Colonic mucosa (tissue), 4 donors: ENCODE measurements at regions not wholly inside any gene's neighbourhood (a gene's known extent, or its start where the extent isn't known, plus 50 kb on each side); places are given as distances from the start of the nearest gene placed in this dataset.
"Not testable (repeated sequence)": the region's sequence is repeated elsewhere in the genome, so short reads cannot be mapped to it uniquely, and the experiment has no call there.

Source experiments
- DNase-seq: peaks from one replicate; pipeline ENCODE4 v3.0.0-alpha.2; 2020
- H3K27ac ChIP-seq: fragments of 200-600 bp; one replicate; pipeline ENCODE4 v1.8.0; 2021
- H3K27me3 ChIP-seq: fragments of 200-600 bp; one replicate; pipeline ENCODE4 v1.8.0; 2021
- H3K36me3 ChIP-seq: fragments of 200-600 bp; one replicate; pipeline ENCODE4 v1.8.0; 2021
- H3K4me1 ChIP-seq: fragments of 200-600 bp; one replicate; pipeline ENCODE4 v1.8.0; 2021; ENCODE audit warnings: mild to moderate bottlenecking
- H3K4me3 ChIP-seq: fragments of 200-600 bp; one replicate; pipeline ENCODE4 v1.8.0; 2021
- H3K9ac ChIP-seq, 2 donors: one replicate each; pipeline ENCODE4 v1.7.0; 2013; ENCODE audit warnings: control low read depth in 2 of 2, low read depth in 2 of 2, low read length in 2 of 2
- H3K9me3 ChIP-seq: fragments of 200-600 bp; one replicate; pipeline ENCODE4 v1.8.0; 2021
- intact Hi-C: fragments of 100-400 bp; cut with DNase I; formaldehyde crosslinking; loops from one replicate; pipeline ENCODE4 v1.14.1; 2022
- TF ChIP-seq, protein P1 (sequence below): fragments of 200-600 bp; IDR thresholded peaks from one replicate; pipeline ENCODE4 v1.8.0; 2022; ENCODE audit warnings: antibody characterized with exemption, mild to moderate bottlenecking
- donor health status: healthy.
- donor health status: DM: no; HTN: no; CAD: no.
- donor health status: DM: no; HTN: no; CAD: no.

DNA sequence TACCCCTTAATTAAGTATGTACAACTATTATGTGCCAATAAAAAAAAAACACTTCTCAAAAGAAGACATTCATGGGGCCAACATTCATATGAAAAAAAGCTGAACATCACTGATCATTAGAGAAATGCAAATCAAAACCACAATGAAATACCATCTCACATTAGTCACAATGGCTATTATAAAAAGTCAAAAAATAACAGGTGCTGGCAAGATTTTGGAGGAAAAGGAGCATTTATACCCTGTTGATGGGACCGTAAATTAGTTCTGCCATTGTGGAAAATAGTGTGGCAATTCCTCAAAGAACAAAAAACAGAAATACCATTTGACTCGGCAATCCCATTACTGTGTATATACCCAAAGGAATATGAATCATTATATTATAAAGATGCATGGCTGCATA is 229.9 kb downstream of the PAPSS1 start:
- H3K36me3 ChIP-seq: no peaks in the 10 kb centered on the region
- DNase-seq: no peak
- intact Hi-C loops: no loop called here
- no peaks in the 10 kb centered on the region for H3K4me1 ChIP-seq
- no peak overlapping the region for H3K27ac ChIP-seq
- no peaks in the 10 kb centered on the region for H3K27me3 ChIP-seq
- TF ChIP-seq, protein P1, sequence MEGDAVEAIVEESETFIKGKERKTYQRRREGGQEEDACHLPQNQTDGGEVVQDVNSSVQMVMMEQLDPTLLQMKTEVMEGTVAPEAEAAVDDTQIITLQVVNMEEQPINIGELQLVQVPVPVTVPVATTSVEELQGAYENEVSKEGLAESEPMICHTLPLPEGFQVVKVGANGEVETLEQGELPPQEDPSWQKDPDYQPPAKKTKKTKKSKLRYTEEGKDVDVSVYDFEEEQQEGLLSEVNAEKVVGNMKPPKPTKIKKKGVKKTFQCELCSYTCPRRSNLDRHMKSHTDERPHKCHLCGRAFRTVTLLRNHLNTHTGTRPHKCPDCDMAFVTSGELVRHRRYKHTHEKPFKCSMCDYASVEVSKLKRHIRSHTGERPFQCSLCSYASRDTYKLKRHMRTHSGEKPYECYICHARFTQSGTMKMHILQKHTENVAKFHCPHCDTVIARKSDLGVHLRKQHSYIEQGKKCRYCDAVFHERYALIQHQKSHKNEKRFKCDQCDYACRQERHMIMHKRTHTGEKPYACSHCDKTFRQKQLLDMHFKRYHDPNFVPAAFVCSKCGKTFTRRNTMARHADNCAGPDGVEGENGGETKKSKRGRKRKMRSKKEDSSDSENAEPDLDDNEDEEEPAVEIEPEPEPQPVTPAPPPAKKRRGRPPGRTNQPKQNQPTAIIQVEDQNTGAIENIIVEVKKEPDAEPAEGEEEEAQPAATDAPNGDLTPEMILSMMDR: no peak
- no peaks in the 10 kb centered on the region for H3K9me3 ChIP-seq
- H3K4me3 ChIP-seq: no peak overlapping the region
- H3K9ac ChIP-seq: no peak overlapping the region

DNA sequence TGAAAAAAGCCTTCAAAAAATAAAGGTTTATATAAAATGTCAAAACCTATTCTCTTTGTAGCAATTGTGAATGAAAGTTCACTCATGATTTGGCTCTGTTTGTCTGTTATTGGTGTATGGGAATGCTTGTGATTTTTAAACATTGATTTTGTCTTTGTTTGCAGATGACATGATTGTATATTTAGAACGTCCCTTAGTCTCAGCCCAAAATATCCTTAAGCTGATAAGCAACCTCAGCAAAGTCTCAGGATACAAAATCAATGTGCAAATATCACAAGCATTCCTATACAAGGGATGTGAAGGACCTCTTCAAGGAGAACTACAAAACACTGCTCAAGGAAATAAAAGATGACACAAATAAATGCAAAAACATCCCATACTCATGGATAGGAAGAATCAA is 236.4 kb downstream of the PAPSS1 start:
- intact Hi-C loops, H3K27me3 ChIP-seq, DNase-seq, H3K4me1 ChIP-seq, H3K36me3 ChIP-seq, H3K9me3 ChIP-seq, H3K27ac ChIP-seq, H3K9ac ChIP-seq, H3K4me3 ChIP-seq: not testable (repeated sequence)

DNA sequence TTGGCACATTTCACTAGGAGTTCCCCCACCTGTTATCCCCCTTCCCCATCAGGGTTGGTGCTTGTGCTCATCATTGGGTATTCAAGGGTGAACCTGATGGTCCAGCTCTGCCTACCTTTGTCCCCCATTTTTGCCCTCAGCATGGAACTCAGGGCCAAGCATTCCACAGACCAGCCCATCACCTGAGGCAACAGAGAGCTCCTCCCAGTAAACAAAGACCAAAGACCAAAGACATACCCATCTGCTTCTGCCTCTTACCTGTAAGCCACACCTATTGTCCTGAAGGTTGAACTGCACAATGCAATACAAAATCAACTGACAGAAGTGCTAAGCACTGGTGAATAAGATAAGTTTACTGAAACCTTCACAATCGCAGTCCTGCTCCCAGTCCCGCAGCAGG is 237.5 kb downstream of the PAPSS1 start:
- Histone ChIP-seq H3K27ac (no peak overlapping the region), H3K36me3 (no peaks in the 10 kb centered on the region), H3K27me3 (no peaks in the 10 kb centered on the region), H3K4me1 (no peaks in the 10 kb centered on the region), H3K4me3 (no peak overlapping the region), H3K9me3 (no peaks in the 10 kb centered on the region), H3K9ac (no peak overlapping the region)
- intact Hi-C loops: no loop called here
- no peak for DNase-seq
- TF ChIP-seq, protein P1: no peak

DNA sequence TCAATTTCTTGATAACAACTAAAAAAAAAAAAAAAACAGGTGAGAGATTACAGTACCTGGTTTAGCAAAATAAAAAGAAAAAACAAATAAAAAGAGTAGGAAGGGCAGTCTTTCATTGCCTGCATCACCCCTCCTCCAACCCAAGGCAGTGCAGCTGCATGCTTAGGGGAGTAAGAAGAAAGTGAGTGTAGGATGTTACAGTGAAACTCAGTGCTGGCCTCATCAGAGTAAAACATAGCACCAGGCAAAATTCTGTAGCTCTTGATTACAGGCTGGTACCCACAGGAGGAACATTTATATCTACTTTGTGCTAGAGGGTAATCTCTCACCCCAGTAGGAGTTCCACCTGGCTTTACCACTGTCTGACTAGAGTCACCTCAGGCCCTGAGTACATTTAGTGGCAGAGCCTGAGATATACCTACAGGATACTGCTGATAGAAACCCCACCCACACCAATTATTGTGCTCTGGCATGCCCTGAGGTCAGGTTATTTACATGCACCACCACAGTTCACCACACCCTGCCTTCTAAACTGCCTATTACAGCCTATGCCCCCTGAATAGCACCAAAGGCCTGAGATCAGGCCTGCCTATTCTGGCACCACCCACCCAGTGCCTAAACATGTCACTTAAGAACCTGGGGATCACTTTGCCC is 241.6 kb downstream of the PAPSS1 start:
- H3K4me3 ChIP-seq: no peak overlapping the region
- no peaks in the 10 kb centered on the region for H3K36me3 ChIP-seq
- H3K9ac ChIP-seq: no peak overlapping the region
- intact Hi-C loops: no loop called here
- no peak overlapping the region for H3K27ac ChIP-seq
- no peaks in the 10 kb centered on the region for H3K9me3 ChIP-seq
- H3K27me3 ChIP-seq: no peaks in the 10 kb centered on the region
- H3K4me1 ChIP-seq: no peaks in the 10 kb centered on the region
- no peak for DNase-seq
- TF ChIP-seq, protein P1: no peak

DNA sequence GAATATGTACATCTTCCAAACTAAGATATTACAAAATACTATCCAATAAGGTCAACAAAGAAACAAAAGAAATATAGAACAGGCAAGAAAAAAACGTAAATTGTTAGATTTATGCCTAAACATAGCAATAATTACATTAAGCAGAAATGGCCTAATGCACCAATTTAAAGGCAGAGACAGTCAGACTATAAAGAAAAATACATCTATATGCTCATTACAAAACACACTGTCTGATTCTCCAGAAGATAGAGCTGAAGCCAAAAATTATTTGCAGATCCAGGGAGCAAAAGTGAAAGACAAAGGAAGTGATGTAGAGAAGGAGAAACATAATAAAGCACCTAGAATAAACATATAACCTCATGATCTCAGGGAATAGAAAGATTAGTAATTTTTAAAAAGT is 246.9 kb downstream of the PAPSS1 start:
- TF ChIP-seq, protein P1: no peak
- Histone ChIP-seq H3K9me3 (no peaks in the 10 kb centered on the region), H3K27ac (no peak overlapping the region), H3K27me3 (no peaks in the 10 kb centered on the region), H3K9ac (no peak overlapping the region), H3K36me3 (no peaks in the 10 kb centered on the region), H3K4me1 (no peaks in the 10 kb centered on the region), H3K4me3 (no peak overlapping the region)
- intact Hi-C loops: no loop called here
- DNase-seq: no peak

DNA sequence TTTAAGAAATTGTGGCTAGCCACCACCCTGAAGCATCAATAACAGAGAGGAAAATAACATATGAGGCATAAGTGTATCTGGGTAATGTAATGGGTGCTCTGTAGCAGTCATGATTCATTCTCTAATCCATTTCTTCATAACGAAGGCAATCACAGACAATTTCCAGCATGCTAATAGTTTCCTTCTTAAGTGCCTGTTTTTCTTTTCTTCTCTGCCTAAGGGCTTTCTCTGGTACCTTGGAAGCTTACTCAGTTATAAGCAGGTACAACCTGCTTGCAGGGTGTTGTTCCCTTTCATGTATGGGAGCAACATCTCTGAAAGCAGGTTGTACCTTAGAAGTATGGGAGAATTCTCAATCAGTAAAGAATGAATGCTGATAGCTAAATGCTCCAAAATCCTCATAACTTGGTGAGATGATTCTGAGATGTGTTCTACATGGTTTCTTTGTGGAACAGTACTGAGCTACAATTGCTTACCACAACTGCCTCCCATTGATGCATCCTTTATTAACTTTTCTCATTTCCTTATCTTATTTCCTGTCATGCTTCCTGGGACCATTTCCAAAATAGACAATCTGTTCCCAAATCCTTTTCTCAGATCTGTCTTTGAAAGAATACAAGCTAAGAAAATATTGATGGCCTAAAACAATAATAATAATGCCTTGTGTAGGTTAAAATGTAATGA is 247.6 kb downstream of the PAPSS1 start:
- no peaks in the 10 kb centered on the region for H3K4me1 ChIP-seq
- no peak for DNase-seq
- H3K27me3 ChIP-seq: no peaks in the 10 kb centered on the region
- no peak overlapping the region for H3K9ac ChIP-seq
- H3K9me3 ChIP-seq: no peaks in the 10 kb centered on the region
- H3K27ac ChIP-seq: no peak overlapping the region
- intact Hi-C loops: no loop called here
- TF ChIP-seq, protein P1: no peak
- no peak overlapping the region for H3K4me3 ChIP-seq
- no peaks in the 10 kb centered on the region for H3K36me3 ChIP-seq
